ENCODE measurements at regions not wholly inside any gene's neighbourhood (a gene's known extent, or its start where the extent isn't known, plus 50 kb on each side); places are given as distances from the start of the nearest gene placed in this dataset.

- Histone ChIP-seq H2AFZ (ENCODE audit: low read depth, low read length) (no peak overlapping the region), H3K9me1 (ENCODE audit: control insufficient read depth, insufficient read depth, low read length) (no peaks in the 10 kb centered on the region), H3K9ac (ENCODE audit: insufficient read depth in 1 of 2, low read depth in 2 of 2, low read length in 2 of 2) (no peak overlapping the region), H3K4me1 (replicated peaks in 1 of 2; ENCODE audit: control insufficient read depth in 2 of 2, insufficient read depth in 2 of 2, low read length in 2 of 2) (no peaks in the 10 kb centered on the region), H3K36me3 (ENCODE audit: control insufficient read depth, insufficient read depth, low read length) (no peaks in the 10 kb centered on the region), H3K4me2 (ENCODE audit: insufficient read depth, low read length) (no peak overlapping the region), H3K9me3 (replicated peaks; ENCODE audit: control insufficient read depth, insufficient read depth, low read depth, low read length) (no peaks in the 10 kb centered on the region), H3K27ac (ENCODE audit: extremely low read depth, low read depth, low read length) (no peak overlapping the region), H4K20me1 (replicated peaks; ENCODE audit: control insufficient read depth, insufficient read depth, low read length) (no peaks in the 10 kb centered on the region), H3K79me2 (ENCODE audit: control insufficient read depth, insufficient read depth, low read length) (no peaks in the 10 kb centered on the region), H3K27me3 (ENCODE audit: control insufficient read depth in 2 of 2, insufficient read depth in 2 of 2, low read length in 2 of 2) (no peaks in the 10 kb centered on the region), H3K4me3 (no peak overlapping the region)
- ChIA-PET CTCF (ENCODE audit: low intra/inter-chr PET ratio) (no interaction called here), POLR2A (no interaction called here)
- no TSS peak for BruUV-seq (replicated peaks)
- in situ Hi-C loops (cut with MboI) = no loop called here
- intact Hi-C loops (cut with micrococcal nuclease) = no loop called here
- no peak for FAIRE-seq
- WGBS (ENCODE audit: insufficient coverage, low coverage, missing lambda C conversion rate) = 10% methylated on average over 3 of the region's 26 CpGs
- DNase-seq (ENCODE audit: extremely low read depth in 1 of 4, low spot score in 3 of 4) = no peak
- ATAC-seq = no peak
- TF ChIP-seq STAT5B (CRISPR knock-in tag; IDR thresholded peaks at IDR 0.05) (no peak), ATF7 (IDR thresholded peaks at IDR 0.05) (no peak), CBX2 (IDR thresholded peaks at IDR 0.05; ENCODE audit: insufficient read depth, low read length, poor library complexity, severe bottlenecking) (no peak), FOXK1 (CRISPR knock-in tag; IDR thresholded peaks at IDR 0.05; ENCODE audit: borderline replicate concordance) (no peak), HNRNPLL (IDR thresholded peaks at IDR 0.05; ENCODE audit: low read depth, low read length, poor library complexity, severe bottlenecking) (no peak), NR2C2 (CRISPR knock-in tag; IDR thresholded peaks at IDR 0.05) (no peak), NR2C2 (tag; IDR thresholded peaks at IDR 0.05) (no peak), MLLT1 (IDR thresholded peaks at IDR 0.05) (no peak), SMAD1 (IDR thresholded peaks at IDR 0.05; ENCODE audit: low read depth, low read length, partially characterized antibody) (no peak), ZNF354B (CRISPR knock-in tag; IDR thresholded peaks at IDR 0.05) (no peak), KAT7 (CRISPR knock-in tag; IDR thresholded peaks at IDR 0.05; ENCODE audit: borderline replicate concordance) (no peak), ZNF766 (CRISPR knock-in tag; conservative IDR thresholded peaks at IDR 0.05) (no peak)
These were observed 65.9 kb downstream of the SPATA31D1 start for GRCh38 chr9:82054264-82055015.

Data from K562 (cell line).